Coronary artery (tissue), 2 donors: ENCODE measurements at regions not wholly inside any gene's neighbourhood (a gene's known extent, or its start where the extent isn't known, plus 50 kb on each side); places are given as distances from the start of the nearest gene placed in this dataset.

ENCODE experiments used
- DNase-seq: peaks from one replicate; pipeline ENCODE4 v3.0.0-alpha.2; 2017; ENCODE audit warnings: low spot score
- H3K27ac ChIP-seq, 2 donors: fragments of 200-600 bp; sonication (generic); one replicate each; pipeline ENCODE4 v1.5.1; 2016 to 2019
- H3K4me3 ChIP-seq: fragments of 200-600 bp; sonication (generic); 2 replicates; pipeline ENCODE4 v1.5.1; 2016; ENCODE audit warnings: mild to moderate bottlenecking, moderate library complexity
- TF ChIP-seq, protein P1 (sequence below): fragments of 200-600 bp; sonication (generic); IDR thresholded peaks from one replicate; pipeline ENCODE4 v1.5.1; 2019; ENCODE audit warnings: antibody characterized with exemption

DNA sequence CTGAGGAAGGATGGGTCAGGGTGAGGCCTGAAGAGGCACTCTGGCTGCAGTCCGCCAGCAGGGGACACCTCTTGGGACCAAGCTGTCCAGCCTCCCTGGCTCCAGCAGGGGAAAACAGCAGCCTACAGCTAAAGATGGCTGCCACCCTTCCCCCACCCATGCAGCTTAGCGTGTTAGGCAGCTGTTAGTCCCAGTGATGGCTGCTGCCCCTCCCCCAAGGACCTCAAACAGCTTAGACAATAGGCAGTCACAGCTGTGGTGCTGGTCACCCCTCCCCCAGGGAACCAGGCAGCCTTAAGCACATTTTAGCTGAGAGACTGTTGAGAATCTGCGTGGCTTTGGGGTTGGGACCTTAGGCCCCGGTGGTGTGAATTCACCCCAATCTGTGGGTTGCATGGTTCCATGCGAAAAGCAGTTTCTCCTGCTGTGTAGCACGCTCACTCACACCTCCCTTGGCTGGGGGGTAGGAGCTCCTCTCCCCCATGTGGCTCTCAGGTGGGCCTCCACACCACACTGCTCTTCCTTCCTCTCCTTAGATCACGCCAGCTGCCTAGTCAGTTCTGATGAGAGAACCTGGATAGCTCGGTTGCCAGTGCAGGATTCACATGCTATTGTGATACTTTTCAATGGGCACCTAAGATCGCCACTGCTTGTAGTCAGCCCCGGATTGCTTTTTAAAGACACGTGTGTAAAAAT lies 140.5 kb upstream of the CADPS start:
- DNase-seq = no peak
- Histone ChIP-seq H3K27ac (no peak overlapping the region), H3K4me3 (no peak overlapping the region)
- TF ChIP-seq, protein P1, sequence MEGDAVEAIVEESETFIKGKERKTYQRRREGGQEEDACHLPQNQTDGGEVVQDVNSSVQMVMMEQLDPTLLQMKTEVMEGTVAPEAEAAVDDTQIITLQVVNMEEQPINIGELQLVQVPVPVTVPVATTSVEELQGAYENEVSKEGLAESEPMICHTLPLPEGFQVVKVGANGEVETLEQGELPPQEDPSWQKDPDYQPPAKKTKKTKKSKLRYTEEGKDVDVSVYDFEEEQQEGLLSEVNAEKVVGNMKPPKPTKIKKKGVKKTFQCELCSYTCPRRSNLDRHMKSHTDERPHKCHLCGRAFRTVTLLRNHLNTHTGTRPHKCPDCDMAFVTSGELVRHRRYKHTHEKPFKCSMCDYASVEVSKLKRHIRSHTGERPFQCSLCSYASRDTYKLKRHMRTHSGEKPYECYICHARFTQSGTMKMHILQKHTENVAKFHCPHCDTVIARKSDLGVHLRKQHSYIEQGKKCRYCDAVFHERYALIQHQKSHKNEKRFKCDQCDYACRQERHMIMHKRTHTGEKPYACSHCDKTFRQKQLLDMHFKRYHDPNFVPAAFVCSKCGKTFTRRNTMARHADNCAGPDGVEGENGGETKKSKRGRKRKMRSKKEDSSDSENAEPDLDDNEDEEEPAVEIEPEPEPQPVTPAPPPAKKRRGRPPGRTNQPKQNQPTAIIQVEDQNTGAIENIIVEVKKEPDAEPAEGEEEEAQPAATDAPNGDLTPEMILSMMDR = no peak

DNA sequence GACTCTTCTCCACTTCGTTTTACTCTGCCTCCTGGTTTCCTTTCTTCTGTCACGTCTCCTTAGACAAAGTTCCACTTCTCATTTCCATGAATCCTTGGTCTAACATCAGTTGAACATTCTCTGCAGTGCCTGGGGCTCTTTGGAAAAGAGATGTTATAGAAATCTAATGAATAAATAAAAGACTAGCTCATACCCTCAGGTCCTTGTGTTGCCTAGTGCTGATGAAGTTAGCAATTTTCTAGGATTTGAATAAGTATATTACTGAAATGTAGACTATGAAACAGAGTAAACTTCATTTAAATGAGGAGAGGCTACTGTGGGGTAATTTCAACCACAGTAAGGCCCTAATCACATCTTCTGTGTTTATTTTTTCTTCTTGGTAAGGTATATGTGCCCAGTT lies 146.9 kb upstream of the CADPS start:
- DNase-seq = no peak
- H3K27ac ChIP-seq = no peak overlapping the region
- TF ChIP-seq, protein P1 = no peak

DNA sequence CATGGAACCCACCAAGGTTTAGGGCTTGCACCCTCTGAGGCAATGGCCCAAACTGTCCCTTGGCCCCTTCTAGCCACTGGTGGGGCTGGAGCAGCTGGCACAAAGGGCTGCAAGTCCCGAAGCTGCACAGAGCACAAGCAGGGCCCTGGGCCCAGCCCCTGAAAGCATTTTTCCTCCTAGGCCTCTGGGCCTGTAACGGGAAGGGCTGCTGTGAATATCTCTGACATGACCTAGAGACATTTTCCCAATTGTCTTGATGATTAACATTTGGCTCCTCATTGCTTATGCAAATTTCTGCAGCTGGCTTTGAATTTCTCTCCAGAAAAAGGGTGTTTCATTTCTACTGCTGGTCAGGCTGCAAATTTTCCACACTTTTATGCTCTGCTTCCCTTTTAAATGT lies 151.5 kb upstream of the CADPS start:
- H3K4me3 ChIP-seq = no peak overlapping the region
- TF ChIP-seq, protein P1 = no peak
- no peak overlapping the region for H3K27ac ChIP-seq
- DNase-seq = no peak

More for the DNA sequence above, 146.9 kb upstream of the CADPS start:
- no peak overlapping the region for H3K4me3 ChIP-seq

DNA sequence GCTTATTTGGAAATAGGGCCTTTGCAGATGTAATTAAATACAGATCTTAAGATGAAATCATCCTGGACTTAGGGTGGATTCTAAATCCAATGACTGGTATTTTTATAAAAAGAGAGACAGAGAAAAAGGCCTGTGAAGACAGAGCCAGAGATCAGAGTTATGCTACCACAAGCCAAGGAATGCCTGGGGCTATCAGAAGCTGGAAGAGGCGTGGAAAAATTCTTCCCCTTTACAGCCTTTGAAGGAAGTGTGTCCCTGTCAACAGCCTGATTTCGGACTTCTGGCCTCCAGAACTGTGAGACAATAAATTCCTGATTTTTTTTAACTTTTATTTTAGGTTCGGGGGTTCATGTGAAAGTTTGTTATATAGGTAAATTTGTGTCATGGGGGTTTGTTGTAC lies 154.1 kb upstream of the CADPS start:
- TF ChIP-seq, protein P1 = no peak
- no peak for DNase-seq
- Histone ChIP-seq H3K4me3 (no peak overlapping the region), H3K27ac (no peak overlapping the region)

DNA sequence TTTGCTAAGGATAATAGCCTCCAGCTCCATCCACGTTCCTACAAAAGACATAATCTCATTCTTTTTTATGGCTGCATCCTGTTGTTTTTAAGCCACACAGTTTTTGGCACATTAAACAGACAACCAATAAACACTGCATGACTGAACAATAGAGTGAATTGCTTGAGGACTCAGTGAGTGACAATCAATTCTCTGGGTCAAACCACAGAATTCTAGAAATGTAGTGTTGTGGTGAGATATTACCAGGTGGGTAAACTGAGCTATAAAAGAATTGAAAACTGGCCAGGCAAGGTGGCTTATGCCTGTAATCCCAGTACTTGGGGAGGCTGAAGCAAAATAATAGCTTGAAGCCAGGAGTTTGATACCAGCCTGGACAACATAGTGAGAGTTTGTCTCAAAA lies 154.7 kb upstream of the CADPS start:
- H3K4me3 ChIP-seq = no peak overlapping the region
- TF ChIP-seq, protein P1 = no peak
- H3K27ac ChIP-seq = no peak overlapping the region
- no peak for DNase-seq

DNA sequence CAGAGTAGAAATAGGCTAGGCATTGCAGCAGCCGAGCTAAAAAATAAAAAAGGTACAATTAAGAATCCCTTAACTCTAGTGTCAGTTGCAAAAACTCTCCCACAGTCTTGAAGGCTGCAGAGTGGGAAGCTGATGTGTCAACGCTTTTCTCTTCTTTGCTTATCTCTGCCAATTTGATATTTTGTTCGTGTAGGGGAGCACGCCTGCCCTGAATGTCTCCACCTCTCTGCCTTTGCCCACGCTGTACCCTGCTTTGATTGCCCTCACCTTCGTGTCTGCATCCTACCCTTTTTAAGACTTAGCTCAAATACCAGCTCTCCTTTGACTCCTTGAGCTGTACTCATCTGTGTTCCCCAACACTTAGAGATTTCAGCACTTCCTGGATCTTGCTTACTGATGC lies 155.4 kb upstream of the CADPS start:
- Histone ChIP-seq H3K27ac (no peak overlapping the region), H3K4me3 (no peak overlapping the region)
- no peak for DNase-seq
- TF ChIP-seq, protein P1 = no peak

- Histone ChIP-seq H3K27ac (no peak overlapping the region), H3K4me3 (no peak overlapping the region)
- no peak for DNase-seq
- TF ChIP-seq, protein P1 = no peak
Measured at GRCh38 chr3:63032881-63033280, 157.7 kb upstream of the CADPS start.
